Upper lobe of left lung (tissue), 6 donors: ENCODE measurements at regions not wholly inside any gene's neighbourhood (a gene's known extent, or its start where the extent isn't known, plus 50 kb on each side); places are given as distances from the start of the nearest gene placed in this dataset.

Experiments
- ATAC-seq, 2 donors: fragments of 200-7000 bp; cut with Tn5 transposase; one replicate each; pipeline ENCODE4 v1.9.1; 2022; ENCODE audit warnings: mild to moderate bottlenecking in 2 of 2, moderate library complexity in 2 of 2; ENCODE audit not compliant: low FRiP score in 2 of 2
- DNase-seq, 2 donors: peaks; one replicate each; pipeline ENCODE4 v3.0.0-alpha.2; 2019 to 2020
- H3K27ac ChIP-seq, 4 donors: fragments of 200-600 bp; sonication (generic); one replicate each; pipeline ENCODE4 v1.5.1; 2016 to 2019
- H3K27me3 ChIP-seq, 4 donors: fragments of 200-600 bp; sonication (generic); one replicate each; pipeline ENCODE4 v1.5.1; 2017 to 2019
- H3K36me3 ChIP-seq, 4 donors: fragments of 200-600 bp; sonication (generic); one replicate each; pipeline ENCODE4 v1.5.1; 2016 to 2019
- H3K4me1 ChIP-seq, 4 donors: fragments of 200-600 bp; sonication (generic); one replicate each; pipeline ENCODE4 v1.5.1; 2018 to 2019
- H3K4me3 ChIP-seq, 4 donors: fragments of 200-600 bp; sonication (generic); one replicate each; pipeline ENCODE4 v1.5.1; 2017 to 2019; ENCODE audit warnings: mild to moderate bottlenecking in 2 of 4, moderate library complexity in 1 of 4
- H3K9me3 ChIP-seq, 4 donors: fragments of 200-600 bp; sonication (generic); one replicate each; pipeline ENCODE4 v1.5.1; 2018 to 2019
- EP300 ChIP-seq, 4 donors: sonication (generic); formaldehyde crosslinking; IDR thresholded peaks; one replicate each; pipeline ENCODE4 v1.5.1; 2017; ENCODE audit warnings: antibody characterized with exemption in 4 of 4, control low read depth in 2 of 4
- POLR2A ChIP-seq, 4 donors: fragments of 450-650 bp; IDR thresholded peaks; one replicate each; pipeline ENCODE4 v1.5.1; 2016 to 2017; ENCODE audit warnings: antibody characterized with exemption in 4 of 4, mild to moderate bottlenecking in 2 of 4
- POLR2AphosphoS5 ChIP-seq, 2 donors: sonication (generic); formaldehyde crosslinking; IDR thresholded peaks; one replicate each; pipeline ENCODE4 v1.5.1; 2017; ENCODE audit warnings: antibody characterized with exemption in 2 of 2
- WGBS, 2 donors: methylation state at CpG; one replicate each; pipeline ENCODE4 v1.1.5; 2017 to 2018; 5-methylcytosine and 5-hydroxymethylcytosine counted together
- TF ChIP-seq, protein P1 (sequence below), 6 experiments: fragments of 450-650 bp in 4 of 6; fragments of 200-600 bp in 2 of 6; sonication (generic) in 2 of 6; IDR thresholded peaks; one replicate each; pipeline ENCODE4 v1.5.1; 2016 to 2019; ENCODE audit warnings: antibody characterized with exemption in 6 of 6
- donor health status: DM: no; HTN: no; CAD: no; lungs with moderate emphysema.
- donor health status: DM: no; HTN: yes; CAD: no; lungs with severe emphysema.

DNA sequence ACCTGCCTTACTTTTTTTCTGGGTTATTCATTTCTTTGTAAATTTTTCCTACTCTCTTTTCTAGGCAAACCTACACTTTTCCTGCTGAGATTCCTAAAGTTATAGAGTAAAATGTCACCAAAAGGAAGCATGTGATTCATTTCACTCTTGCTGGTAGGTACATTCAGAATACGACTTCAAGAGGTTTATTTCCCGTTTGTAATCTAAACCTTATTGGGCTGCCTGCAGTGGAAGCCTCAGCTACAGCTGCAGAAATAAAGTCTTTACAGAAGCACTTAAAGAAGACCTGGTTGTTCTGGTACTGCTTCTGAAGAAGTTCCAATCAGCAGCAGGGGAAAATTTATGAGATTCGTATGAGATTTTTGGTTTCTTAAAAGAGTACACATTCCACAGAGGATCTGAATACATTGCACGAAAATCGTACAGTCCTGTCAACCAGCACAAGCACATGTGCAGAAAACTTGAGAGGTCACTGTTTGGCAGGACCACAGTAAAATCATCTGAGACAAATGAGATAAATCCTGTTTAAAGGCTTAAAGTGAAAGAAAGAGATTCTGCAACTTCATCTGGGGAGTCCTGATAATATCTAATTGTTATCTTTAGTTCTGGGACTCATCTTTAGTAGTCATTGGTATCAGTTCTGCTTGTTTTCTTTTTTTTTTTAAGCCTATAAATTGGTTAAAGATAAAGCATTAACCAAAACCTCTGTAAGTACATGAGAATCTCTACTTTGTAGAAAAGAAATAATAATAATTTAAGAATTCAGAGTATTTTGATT, 109.9 kb upstream of the ADGRL2 start:
- Histone ChIP-seq H3K9me3 (no peaks in the 10 kb centered on the region), H3K36me3 (no peaks in the 10 kb centered on the region), H3K27me3 (no peaks in the 10 kb centered on the region), H3K4me3 (no peak overlapping the region), H3K27ac (no peak overlapping the region), H3K4me1 (peaks cover 0 to 8% (median 2%) of the 10 kb centered on the region in 4 donors)
- ATAC-seq (peak in 1 of 2 donors; percentile 38), DNase-seq (no peak)
- 45 to 55% methylated on average over 5 of the region's 5 CpGs for WGBS, 2 donors
- TF ChIP-seq POLR2AphosphoS5 (IDR thresholded peaks at IDR 0.05) (no peak), EP300 (IDR thresholded peaks at IDR 0.05) (no peak), POLR2A (IDR thresholded peaks at IDR 0.05) (no peak)
- TF ChIP-seq, protein P1, sequence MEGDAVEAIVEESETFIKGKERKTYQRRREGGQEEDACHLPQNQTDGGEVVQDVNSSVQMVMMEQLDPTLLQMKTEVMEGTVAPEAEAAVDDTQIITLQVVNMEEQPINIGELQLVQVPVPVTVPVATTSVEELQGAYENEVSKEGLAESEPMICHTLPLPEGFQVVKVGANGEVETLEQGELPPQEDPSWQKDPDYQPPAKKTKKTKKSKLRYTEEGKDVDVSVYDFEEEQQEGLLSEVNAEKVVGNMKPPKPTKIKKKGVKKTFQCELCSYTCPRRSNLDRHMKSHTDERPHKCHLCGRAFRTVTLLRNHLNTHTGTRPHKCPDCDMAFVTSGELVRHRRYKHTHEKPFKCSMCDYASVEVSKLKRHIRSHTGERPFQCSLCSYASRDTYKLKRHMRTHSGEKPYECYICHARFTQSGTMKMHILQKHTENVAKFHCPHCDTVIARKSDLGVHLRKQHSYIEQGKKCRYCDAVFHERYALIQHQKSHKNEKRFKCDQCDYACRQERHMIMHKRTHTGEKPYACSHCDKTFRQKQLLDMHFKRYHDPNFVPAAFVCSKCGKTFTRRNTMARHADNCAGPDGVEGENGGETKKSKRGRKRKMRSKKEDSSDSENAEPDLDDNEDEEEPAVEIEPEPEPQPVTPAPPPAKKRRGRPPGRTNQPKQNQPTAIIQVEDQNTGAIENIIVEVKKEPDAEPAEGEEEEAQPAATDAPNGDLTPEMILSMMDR (IDR thresholded peaks at IDR 0.05) = no peak

DNA sequence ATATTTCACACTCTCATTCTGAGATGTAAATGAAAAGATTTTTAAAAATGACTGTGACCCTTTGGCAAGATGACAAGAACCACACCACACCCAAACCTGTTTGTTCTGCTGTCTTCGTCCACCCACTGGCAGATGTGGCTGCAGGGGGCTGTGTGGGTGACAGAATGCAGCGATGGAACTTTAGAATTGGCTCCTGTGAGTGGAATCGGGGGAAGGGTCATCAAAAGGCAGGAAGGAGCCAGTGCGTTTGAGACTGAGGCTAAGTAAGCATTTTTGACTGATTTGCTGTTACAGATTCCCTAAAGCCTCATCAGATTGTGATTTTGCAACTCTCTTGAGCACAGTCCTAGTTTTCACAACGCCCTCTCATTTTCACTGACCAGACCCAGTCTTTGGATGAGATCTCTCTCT, 111.2 kb upstream of the ADGRL2 start:
- no peak for DNase-seq
- Histone ChIP-seq H3K4me3 (no peak overlapping the region), H3K36me3 (no peaks in the 10 kb centered on the region), H3K9me3 (no peaks in the 10 kb centered on the region), H3K27me3 (no peaks in the 10 kb centered on the region), H3K27ac (no peak overlapping the region), H3K4me1 (peaks cover 0 to 3% (median 0%) of the 10 kb centered on the region in 4 donors)
- ATAC-seq = peak in 1 of 2 donors; percentile 84
- no peak for TF ChIP-seq POLR2AphosphoS5 (IDR thresholded peaks at IDR 0.05)
- no peak for TF ChIP-seq POLR2A (IDR thresholded peaks at IDR 0.05)
- TF ChIP-seq, protein P1 (IDR thresholded peaks at IDR 0.05) = no peak
- no peak for TF ChIP-seq EP300 (IDR thresholded peaks at IDR 0.05)
- 35 to 61% methylated on average over 5 of the region's 5 CpGs for WGBS, 2 donors

- TF ChIP-seq EP300 (IDR thresholded peaks at IDR 0.05) = no peak
- no peak for TF ChIP-seq POLR2A (IDR thresholded peaks at IDR 0.05)
- TF ChIP-seq POLR2AphosphoS5 (IDR thresholded peaks at IDR 0.05) = no peak
- TF ChIP-seq, protein P1 (IDR thresholded peaks at IDR 0.05) = no peak
- H3K36me3 ChIP-seq = no peaks in the 10 kb centered on the region
- ATAC-seq (peak in 1 of 2 donors; percentile 36), DNase-seq (no peak)
- H3K27ac ChIP-seq = no peak overlapping the region
- no peak overlapping the region for H3K4me3 ChIP-seq
- no peaks in the 10 kb centered on the region for H3K27me3 ChIP-seq
- WGBS, 2 donors = 62 to 64% methylated on average over 7 of the region's 7 CpGs
- H3K4me1 ChIP-seq = peaks cover 10 to 16% (median 13%) of the 10 kb centered on the region in 4 donors
- H3K9me3 ChIP-seq = no peaks in the 10 kb centered on the region
These were observed 118.2 kb upstream of the ADGRL2 start for GRCh38 chr1:81682490-81682889.

DNA sequence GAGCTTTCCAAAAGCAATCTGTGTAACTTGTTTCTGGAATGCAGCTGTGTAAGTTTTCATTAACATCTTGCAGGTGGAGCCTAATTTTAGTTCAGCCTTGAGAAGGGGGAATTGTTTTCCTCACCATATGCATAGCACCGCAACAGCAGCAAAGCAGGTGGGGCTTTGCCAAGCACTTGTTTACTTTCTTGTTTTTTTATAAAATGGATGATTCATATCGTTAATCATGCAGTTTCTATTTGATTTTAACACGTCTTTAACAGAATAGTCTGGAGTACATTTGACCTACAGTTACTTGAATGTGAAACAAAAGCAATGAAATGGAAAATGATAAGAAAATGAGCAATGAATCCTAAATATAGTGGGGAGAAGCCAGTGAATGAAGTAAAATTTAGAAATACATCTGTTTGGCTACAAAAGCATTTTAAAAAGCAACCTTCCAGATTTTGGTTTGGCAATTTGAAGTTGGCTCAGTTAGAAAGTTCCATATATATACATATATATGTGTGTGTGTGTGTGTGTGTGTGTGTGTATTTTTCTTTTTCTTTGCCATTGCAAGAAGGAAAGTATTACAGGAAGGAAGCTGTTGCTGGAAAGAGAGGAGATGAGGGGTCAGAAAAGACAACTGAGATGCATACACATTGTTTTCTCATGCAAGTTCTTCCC, 119.0 kb upstream of the ADGRL2 start:
- H3K27ac ChIP-seq = no peak overlapping the region
- H3K4me1 ChIP-seq = peaks cover 10 to 16% (median 13%) of the 10 kb centered on the region in 4 donors
- TF ChIP-seq POLR2AphosphoS5 (IDR thresholded peaks at IDR 0.05) = no peak
- TF ChIP-seq, protein P1 (IDR thresholded peaks at IDR 0.05) = no peak
- no peak for TF ChIP-seq POLR2A (IDR thresholded peaks at IDR 0.05)
- no peak for TF ChIP-seq EP300 (IDR thresholded peaks at IDR 0.05)
- WGBS, 2 donors = 18 to 28% methylated on average over 3 of the region's 3 CpGs
- no peaks in the 10 kb centered on the region for H3K9me3 ChIP-seq
- DNase-seq = no peak
- ATAC-seq = peak in 1 of 2 donors; percentile 24
- no peaks in the 10 kb centered on the region for H3K27me3 ChIP-seq
- no peak overlapping the region for H3K4me3 ChIP-seq
- no peaks in the 10 kb centered on the region for H3K36me3 ChIP-seq
